ENCODE measurements at regions not wholly inside any gene's neighbourhood (a gene's known extent, or its start where the extent isn't known, plus 50 kb on each side); places are given as distances from the start of the nearest gene placed in this dataset.

GRCh38 chr6:74979065-74979766 lies 226.6 kb downstream of the COL12A1 start:
- no peak for TF ChIP-seq GATA3 (IDR thresholded peaks at IDR 0.05; ENCODE audit: low read depth, low read length)
- TF ChIP-seq GATA2 (IDR thresholded peaks at IDR 0.05; ENCODE audit: low read depth, low read length): no peak

Measured in SH-SY5Y (cell line).